Activated CD4-positive, alpha-beta memory T cell treated with anti-CD3 and anti-CD28 coated beads, Interleukin-2, amount 10 ng/mL, durations not matched to agents 7 days and 5 days (primary cell): ENCODE measurements at regions not wholly inside any gene's neighbourhood (a gene's known extent, or its start where the extent isn't known, plus 50 kb on each side); places are given as distances from the start of the nearest gene placed in this dataset.
"Not testable (repeated sequence)": the region's sequence is repeated elsewhere in the genome, so short reads cannot be mapped to it uniquely, and the experiment has no call there.

Source experiments
- CTCF ChIA-PET: fragments of 350-600 bp; sonication (Branson Sonifier 250); formaldehyde crosslinking; loops from one replicate; lab custom pipeline; 2021; ENCODE audit warnings: antibody characterized with exemption, inconsistent platforms; lab: Charles Lee
- POLR2A ChIA-PET: fragments of 350-600 bp; sonication (Branson Sonifier 250); formaldehyde crosslinking; loops from one replicate; lab custom pipeline; 2021; ENCODE audit warnings: antibody characterized with exemption; lab: Charles Lee
- DNase-seq: peaks from one replicate; pipeline ENCODE4 v3.0.0-alpha.2; 2020
- H3K27ac Mint-ChIP-seq: one replicate; pipeline ENCODE4 v1.8.0; 2021; ENCODE audit warnings: mild to moderate bottlenecking, mixed read lengths
- H3K27me3 Mint-ChIP-seq: one replicate; pipeline ENCODE4 v1.8.0; 2021; ENCODE audit warnings: mixed read lengths
- H3K36me3 Mint-ChIP-seq: one replicate; pipeline ENCODE4 v1.8.0; 2021; ENCODE audit warnings: low read depth, mixed read lengths
- H3K4me1 Mint-ChIP-seq: one replicate; pipeline ENCODE4 v1.8.0; 2021; ENCODE audit warnings: mixed read lengths
- H3K4me3 Mint-ChIP-seq: one replicate; pipeline ENCODE4 v1.8.0; 2021; ENCODE audit warnings: mild to moderate bottlenecking, mixed read lengths
- H3K9me3 Mint-ChIP-seq: one replicate; pipeline ENCODE4 v1.8.0; 2021; ENCODE audit warnings: mixed read lengths

GRCh38 chr12:93231938-93232337 lies 145.8 kb upstream of the NUDT4 start:
- Mint-ChIP-seq H3K4me3 (no peak overlapping the region), H3K9me3 (no peaks in the 10 kb centered on the region), H3K36me3 (no peaks in the 10 kb centered on the region), H3K27ac (no peak overlapping the region), H3K4me1 (no peaks in the 10 kb centered on the region), H3K27me3 (peaks cover 8% of the 10 kb centered on the region)
- ChIA-PET CTCF (no interaction called here), POLR2A (no interaction called here)
- DNase-seq = no peak

GRCh38 chr12:93234641-93235040 lies 143.1 kb upstream of the NUDT4 start:
- no peak overlapping the region for H3K4me3 Mint-ChIP-seq
- DNase-seq = no peak
- ChIA-PET CTCF (no interaction called here), POLR2A (no interaction called here)
- no peak overlapping the region for H3K27ac Mint-ChIP-seq
- no peaks in the 10 kb centered on the region for H3K36me3 Mint-ChIP-seq
- no peaks in the 10 kb centered on the region for H3K4me1 Mint-ChIP-seq
- no peaks in the 10 kb centered on the region for H3K9me3 Mint-ChIP-seq
- H3K27me3 Mint-ChIP-seq = no peaks in the 10 kb centered on the region

GRCh38 chr12:93235881-93236280 lies 141.8 kb upstream of the NUDT4 start:
- no peak overlapping the region for H3K27ac Mint-ChIP-seq
- POLR2A ChIA-PET = no interaction called here
- no peaks in the 10 kb centered on the region for H3K9me3 Mint-ChIP-seq

GRCh38 chr12:93237235-93237915 lies 140.3 kb upstream of the NUDT4 start:
- POLR2A ChIA-PET = no interaction called here
- no peaks in the 10 kb centered on the region for H3K9me3 Mint-ChIP-seq
- H3K27ac Mint-ChIP-seq = no peak overlapping the region
- no peaks in the 10 kb centered on the region for H3K27me3 Mint-ChIP-seq
- no peak for DNase-seq
- CTCF ChIA-PET = interaction anchor here (1.4 kb wide), 1 partner anchor 24 kb away, joined by 3 read pairs; no protein-coding TSS in a partner anchor
- H3K4me3 Mint-ChIP-seq = no peak overlapping the region
- no peaks in the 10 kb centered on the region for H3K36me3 Mint-ChIP-seq
- H3K4me1 Mint-ChIP-seq = no peaks in the 10 kb centered on the region

More at GRCh38 chr12:93235881-93236280, 141.8 kb upstream of the NUDT4 start:
- Mint-ChIP-seq H3K36me3 (no peaks in the 10 kb centered on the region), H3K27me3 (no peaks in the 10 kb centered on the region), H3K4me1 (no peaks in the 10 kb centered on the region), H3K4me3 (no peak overlapping the region)
- CTCF ChIA-PET = no interaction called here
- DNase-seq = no peak

GRCh38 chr12:93238512-93239262 lies 139.0 kb upstream of the NUDT4 start:
- CTCF ChIA-PET, H3K4me1 Mint-ChIP-seq: not testable (repeated sequence)

GRCh38 chr12:93239789-93240188 lies 137.9 kb upstream of the NUDT4 start:
- H3K27ac Mint-ChIP-seq, H3K27me3 Mint-ChIP-seq, H3K4me3 Mint-ChIP-seq, DNase-seq, CTCF ChIA-PET, H3K9me3 Mint-ChIP-seq, POLR2A ChIA-PET, H3K36me3 Mint-ChIP-seq: not testable (repeated sequence)
- peaks cover 12% of the 10 kb centered on the region for H3K4me1 Mint-ChIP-seq

More at GRCh38 chr12:93238512-93239262, 139.0 kb upstream of the NUDT4 start:
- H3K27ac Mint-ChIP-seq, H3K4me3 Mint-ChIP-seq, H3K27me3 Mint-ChIP-seq, H3K36me3 Mint-ChIP-seq, DNase-seq, POLR2A ChIA-PET, H3K9me3 Mint-ChIP-seq: not testable (repeated sequence)

GRCh38 chr12:93242154-93242972 lies 135.4 kb upstream of the NUDT4 start:
- POLR2A ChIA-PET = no interaction called here
- no peak overlapping the region for H3K27ac Mint-ChIP-seq
- no peak for DNase-seq
- H3K4me1 Mint-ChIP-seq = peaks cover 20% of the 10 kb centered on the region
- H3K4me3 Mint-ChIP-seq = no peak overlapping the region
- no peaks in the 10 kb centered on the region for H3K36me3 Mint-ChIP-seq
- H3K27me3 Mint-ChIP-seq = no peaks in the 10 kb centered on the region
- CTCF ChIA-PET = no interaction called here
- no peaks in the 10 kb centered on the region for H3K9me3 Mint-ChIP-seq

GRCh38 chr12:93243382-93243688 lies 134.4 kb upstream of the NUDT4 start:
- ChIA-PET CTCF (no interaction called here), POLR2A (no interaction called here)
- Mint-ChIP-seq H3K27me3 (no peaks in the 10 kb centered on the region), H3K4me3 (no peak overlapping the region), H3K4me1 (peaks cover 20% of the 10 kb centered on the region), H3K36me3 (no peaks in the 10 kb centered on the region), H3K27ac (no peak overlapping the region), H3K9me3 (no peaks in the 10 kb centered on the region)
- no peak for DNase-seq

GRCh38 chr12:93243689-93244513 lies 133.8 kb upstream of the NUDT4 start:
- ChIA-PET POLR2A (interaction anchor here (1.3 kb wide), 1 partner anchor 315 kb away, joined by 3 read pairs; the partner anchor contains the start of gene EEA1), CTCF (interaction anchor here (0.7 to 1.4 kb wide), 2 partner anchors 176 to 256 kb away, joined by 5 to 8 read pairs; no protein-coding TSS in a partner anchor)
- Mint-ChIP-seq H3K4me1 (peaks cover 21% of the 10 kb centered on the region), H3K4me3 (no peak overlapping the region), H3K27me3 (no peaks in the 10 kb centered on the region), H3K9me3 (no peaks in the 10 kb centered on the region), H3K36me3 (no peaks in the 10 kb centered on the region), H3K27ac (no peak overlapping the region)
- no peak for DNase-seq

- CTCF ChIA-PET = interaction anchor here (0.7 to 1.4 kb wide), 2 partner anchors 175 to 257 kb away, joined by 5 to 8 read pairs; no protein-coding TSS in a partner anchor
- POLR2A ChIA-PET = interaction anchor here (1.3 kb wide), 1 partner anchor 316 kb away, joined by 3 read pairs; the partner anchor contains the start of gene EEA1
- DNase-seq = no peak
- Mint-ChIP-seq H3K36me3 (no peaks in the 10 kb centered on the region), H3K27me3 (no peaks in the 10 kb centered on the region), H3K9me3 (no peaks in the 10 kb centered on the region), H3K27ac (no peak overlapping the region), H3K4me1 (peaks cover 27% of the 10 kb centered on the region), H3K4me3 (no peak overlapping the region)
These were observed 133.1 kb upstream of the NUDT4 start for GRCh38 chr12:93244514-93245077.

GRCh38 chr12:93245543-93245942 lies 132.2 kb upstream of the NUDT4 start:
- no peaks in the 10 kb centered on the region for H3K36me3 Mint-ChIP-seq
- H3K4me1 Mint-ChIP-seq = peaks cover 30% of the 10 kb centered on the region
- H3K9me3 Mint-ChIP-seq = no peaks in the 10 kb centered on the region
- no peaks in the 10 kb centered on the region for H3K27me3 Mint-ChIP-seq
- POLR2A ChIA-PET = no interaction called here
- H3K27ac Mint-ChIP-seq = no peak overlapping the region
- H3K4me3 Mint-ChIP-seq = no peak overlapping the region
- CTCF ChIA-PET = no interaction called here
- DNase-seq = no peak

GRCh38 chr12:93247313-93247991 lies 130.3 kb upstream of the NUDT4 start:
- no peak overlapping the region for H3K27ac Mint-ChIP-seq
- H3K9me3 Mint-ChIP-seq = no peaks in the 10 kb centered on the region
- no peaks in the 10 kb centered on the region for H3K27me3 Mint-ChIP-seq
- peaks cover 30% of the 10 kb centered on the region for H3K4me1 Mint-ChIP-seq
- ChIA-PET CTCF (no interaction called here), POLR2A (no interaction called here)
- H3K4me3 Mint-ChIP-seq = no peak overlapping the region
- DNase-seq = no peak
- no peaks in the 10 kb centered on the region for H3K36me3 Mint-ChIP-seq
